Activated T-helper 17 cell treated with anti-CD3 and anti-CD28 coated beads, Interleukin-2, amount 50 U/mL, for 72 hours (primary cell): ENCODE measurements at regions not wholly inside any gene's neighbourhood (a gene's known extent, or its start where the extent isn't known, plus 50 kb on each side); places are given as distances from the start of the nearest gene placed in this dataset.
"Not testable (repeated sequence)": the region's sequence is repeated elsewhere in the genome, so short reads cannot be mapped to it uniquely, and the experiment has no call there.

Experiments
- ATAC-seq: fragments of 150-1000 bp; cut with Tn5 transposase; replicated peaks from 2 replicates; pipeline ENCODE4 v1.10.0; 2021; ENCODE audit warnings: mild to moderate bottlenecking, moderate library complexity
- H3K27ac Mint-ChIP-seq: one replicate; pipeline ENCODE4 v1.8.0; 2022; ENCODE audit warnings: mixed read lengths
- H3K27me3 Mint-ChIP-seq: one replicate; pipeline ENCODE4 v1.8.0; 2022; ENCODE audit warnings: mixed read lengths
- H3K36me3 Mint-ChIP-seq: one replicate; pipeline ENCODE4 v1.8.0; 2022; ENCODE audit warnings: low read depth, mild to moderate bottlenecking, mixed read lengths
- H3K4me1 Mint-ChIP-seq: one replicate; pipeline ENCODE4 v1.8.0; 2022; ENCODE audit warnings: mixed read lengths
- H3K4me3 Mint-ChIP-seq: one replicate; pipeline ENCODE4 v1.8.0; 2022; ENCODE audit warnings: mild to moderate bottlenecking, mixed read lengths
- H3K9me3 Mint-ChIP-seq: one replicate; pipeline ENCODE4 v1.8.0; 2022; ENCODE audit warnings: mixed read lengths

- H3K27me3 Mint-ChIP-seq: no peaks in the 10 kb centered on the region
- ATAC-seq: peak; percentile 35
- H3K4me3 Mint-ChIP-seq: no peak overlapping the region
- H3K4me1 Mint-ChIP-seq: no peaks in the 10 kb centered on the region
- H3K9me3 Mint-ChIP-seq: no peaks in the 10 kb centered on the region
- H3K36me3 Mint-ChIP-seq: no peaks in the 10 kb centered on the region
- no peak overlapping the region for H3K27ac Mint-ChIP-seq
These were observed 89.3 kb upstream of the TANK start for GRCh38 chr2:161070693-161071479.

- H3K27ac Mint-ChIP-seq, H3K36me3 Mint-ChIP-seq, H3K27me3 Mint-ChIP-seq, H3K4me3 Mint-ChIP-seq, H3K9me3 Mint-ChIP-seq, ATAC-seq: not testable (repeated sequence)
- peaks cover 14% of the 10 kb centered on the region for H3K4me1 Mint-ChIP-seq
These were observed 87.8 kb upstream of the TANK start for GRCh38 chr2:161072436-161072835.

GRCh38 chr2:161075701-161076100 lies 84.5 kb upstream of the TANK start:
- H3K4me1 Mint-ChIP-seq: peaks cover 28% of the 10 kb centered on the region
- H3K36me3 Mint-ChIP-seq: peaks cover 7% of the 10 kb centered on the region
- H3K9me3 Mint-ChIP-seq: no peaks in the 10 kb centered on the region
- H3K4me3 Mint-ChIP-seq: no peak overlapping the region
- ATAC-seq: no peak
- no peaks in the 10 kb centered on the region for H3K27me3 Mint-ChIP-seq
- H3K27ac Mint-ChIP-seq: no peak overlapping the region

- no peak for ATAC-seq
- no peaks in the 10 kb centered on the region for H3K9me3 Mint-ChIP-seq
- no peaks in the 10 kb centered on the region for H3K27me3 Mint-ChIP-seq
- peak overlapping the region; percentile 59 for H3K4me3 Mint-ChIP-seq
- H3K36me3 Mint-ChIP-seq: peaks cover 7% of the 10 kb centered on the region
- peaks cover 28% of the 10 kb centered on the region for H3K4me1 Mint-ChIP-seq
- H3K27ac Mint-ChIP-seq: peak overlapping the region; percentile 94
These were observed 83.3 kb upstream of the TANK start for GRCh38 chr2:161076936-161077335.

- peak; percentile 85 for ATAC-seq
- Mint-ChIP-seq H3K36me3 (peaks cover 7% of the 10 kb centered on the region), H3K27ac (peak overlapping the region; percentile 94), H3K4me1 (peaks cover 28% of the 10 kb centered on the region), H3K4me3 (peak overlapping the region; percentile 59), H3K9me3 (no peaks in the 10 kb centered on the region), H3K27me3 (no peaks in the 10 kb centered on the region)
These were observed 82.6 kb upstream of the TANK start for GRCh38 chr2:161077367-161078210.

- peaks cover 28% of the 10 kb centered on the region for H3K4me1 Mint-ChIP-seq
- H3K36me3 Mint-ChIP-seq: peaks cover 7% of the 10 kb centered on the region
- no peak for ATAC-seq
- H3K27ac Mint-ChIP-seq: peak overlapping the region; percentile 94
- peak overlapping the region; percentile 59 for H3K4me3 Mint-ChIP-seq
- no peaks in the 10 kb centered on the region for H3K27me3 Mint-ChIP-seq
- H3K9me3 Mint-ChIP-seq: no peaks in the 10 kb centered on the region
These were observed 82.1 kb upstream of the TANK start for GRCh38 chr2:161078211-161078539.

GRCh38 chr2:161085149-161085548 lies 75.1 kb upstream of the TANK start:
- H3K27ac Mint-ChIP-seq: no peak overlapping the region
- H3K27me3 Mint-ChIP-seq: no peaks in the 10 kb centered on the region
- H3K4me3 Mint-ChIP-seq: peak overlapping the region; percentile 14
- no peaks in the 10 kb centered on the region for H3K36me3 Mint-ChIP-seq
- no peaks in the 10 kb centered on the region for H3K9me3 Mint-ChIP-seq
- ATAC-seq: peak; percentile 85
- H3K4me1 Mint-ChIP-seq: peaks cover 7% of the 10 kb centered on the region

GRCh38 chr2:161088658-161089350 lies 71.4 kb upstream of the TANK start:
- ATAC-seq: peak; percentile 28
- H3K36me3 Mint-ChIP-seq: no peaks in the 10 kb centered on the region
- peak overlapping the region; percentile 77 for H3K4me3 Mint-ChIP-seq
- H3K27ac Mint-ChIP-seq: no peak overlapping the region
- peaks cover 23% of the 10 kb centered on the region for H3K4me1 Mint-ChIP-seq
- H3K9me3 Mint-ChIP-seq: no peaks in the 10 kb centered on the region
- no peaks in the 10 kb centered on the region for H3K27me3 Mint-ChIP-seq

GRCh38 chr2:161090411-161090810 lies 69.8 kb upstream of the TANK start:
- no peaks in the 10 kb centered on the region for H3K9me3 Mint-ChIP-seq
- peaks cover 23% of the 10 kb centered on the region for H3K4me1 Mint-ChIP-seq

GRCh38 chr2:161095314-161095713 lies 64.9 kb upstream of the TANK start:
- H3K4me3 Mint-ChIP-seq: no peak overlapping the region
- H3K36me3 Mint-ChIP-seq: no peaks in the 10 kb centered on the region
- no peak overlapping the region for H3K27ac Mint-ChIP-seq
- peaks cover 15% of the 10 kb centered on the region for H3K4me1 Mint-ChIP-seq
- no peaks in the 10 kb centered on the region for H3K27me3 Mint-ChIP-seq
- no peaks in the 10 kb centered on the region for H3K9me3 Mint-ChIP-seq
- ATAC-seq: no peak

More at GRCh38 chr2:161090411-161090810, 69.8 kb upstream of the TANK start:
- Mint-ChIP-seq H3K27ac (peak overlapping the region; percentile 67), H3K4me3 (peak overlapping the region; percentile 77), H3K27me3 (no peaks in the 10 kb centered on the region), H3K36me3 (no peaks in the 10 kb centered on the region)
- peak; percentile 69 for ATAC-seq

GRCh38 chr2:161096336-161096735 lies 63.9 kb upstream of the TANK start:
- Mint-ChIP-seq H3K36me3 (no peaks in the 10 kb centered on the region), H3K27ac (no peak overlapping the region), H3K4me1 (peaks cover 5% of the 10 kb centered on the region), H3K4me3 (no peak overlapping the region), H3K27me3 (no peaks in the 10 kb centered on the region), H3K9me3 (no peaks in the 10 kb centered on the region)
- no peak for ATAC-seq

- Mint-ChIP-seq H3K4me1 (no peaks in the 10 kb centered on the region), H3K4me3 (no peak overlapping the region), H3K27ac (no peak overlapping the region), H3K9me3 (no peaks in the 10 kb centered on the region), H3K27me3 (no peaks in the 10 kb centered on the region), H3K36me3 (no peaks in the 10 kb centered on the region)
- no peak for ATAC-seq
These were observed 63.1 kb upstream of the TANK start for GRCh38 chr2:161097157-161097556.

GRCh38 chr2:161100211-161100895 lies 59.9 kb upstream of the TANK start:
- Mint-ChIP-seq H3K27me3 (no peaks in the 10 kb centered on the region), H3K9me3 (no peaks in the 10 kb centered on the region), H3K27ac (no peak overlapping the region), H3K4me3 (no peak overlapping the region), H3K4me1 (peaks cover 10% of the 10 kb centered on the region), H3K36me3 (no peaks in the 10 kb centered on the region)
- ATAC-seq: no peak

GRCh38 chr2:161101406-161101805 lies 58.8 kb upstream of the TANK start:
- Mint-ChIP-seq H3K4me1 (peaks cover 10% of the 10 kb centered on the region), H3K27me3 (no peaks in the 10 kb centered on the region)

More at GRCh38 chr2:161101406-161101805, 58.8 kb upstream of the TANK start:
- Mint-ChIP-seq H3K4me3 (no peak overlapping the region), H3K27ac (no peak overlapping the region), H3K9me3 (no peaks in the 10 kb centered on the region), H3K36me3 (no peaks in the 10 kb centered on the region)
- no peak for ATAC-seq
